ENCODE measurements at regions not wholly inside any gene's neighbourhood (a gene's known extent, or its start where the extent isn't known, plus 50 kb on each side); places are given as distances from the start of the nearest gene placed in this dataset.

DNA sequence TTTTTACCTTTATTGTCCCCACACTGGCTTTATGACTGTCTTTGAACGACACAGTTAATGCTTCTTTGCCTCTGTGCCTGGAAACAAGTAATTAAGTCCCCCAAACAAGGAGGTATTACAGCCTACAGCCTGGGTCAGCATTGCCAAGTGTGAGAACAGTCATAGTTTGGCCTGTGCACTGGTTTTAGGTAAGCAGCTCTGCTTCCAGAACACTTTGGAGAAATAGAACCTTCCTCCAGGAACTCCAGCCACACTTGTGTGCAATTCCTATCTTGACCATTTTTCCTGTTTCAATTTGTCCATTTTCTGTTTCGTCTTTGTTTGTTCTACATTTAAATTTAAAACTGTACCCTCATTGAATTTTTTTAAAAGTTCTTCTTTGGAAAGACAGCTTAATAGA lies 568.2 kb downstream of the TUSC7 start:
- TF ChIP-seq CTCF (IDR thresholded peaks at IDR 0.05; ENCODE audit: low read depth, low read length) = no peak
- no peak for TF ChIP-seq EZH2phosphoT487 (IDR thresholded peaks at IDR 0.05; ENCODE audit: low read depth)

All from OCI-LY3 (cell line).